ENCODE measurements at regions not wholly inside any gene's neighbourhood (a gene's known extent, or its start where the extent isn't known, plus 50 kb on each side); places are given as distances from the start of the nearest gene placed in this dataset.

GRCh38 chr7:53641091-53641490 lies 605.7 kb downstream of the POM121L12 start (continued):
- TF ChIP-seq ZBTB33 (IDR thresholded peaks at IDR 0.05; ENCODE audit: extremely low read depth, insufficient replicate concordance, low read length) (no peak), YY1 (IDR thresholded peaks at IDR 0.05; ENCODE audit: extremely low read depth, insufficient replicate concordance, low read depth, low read length) (no peak), POLR2A (IDR thresholded peaks at IDR 0.05; ENCODE audit: borderline replicate concordance, extremely low read depth, insufficient read depth, insufficient read length) (no peak)

DNA sequence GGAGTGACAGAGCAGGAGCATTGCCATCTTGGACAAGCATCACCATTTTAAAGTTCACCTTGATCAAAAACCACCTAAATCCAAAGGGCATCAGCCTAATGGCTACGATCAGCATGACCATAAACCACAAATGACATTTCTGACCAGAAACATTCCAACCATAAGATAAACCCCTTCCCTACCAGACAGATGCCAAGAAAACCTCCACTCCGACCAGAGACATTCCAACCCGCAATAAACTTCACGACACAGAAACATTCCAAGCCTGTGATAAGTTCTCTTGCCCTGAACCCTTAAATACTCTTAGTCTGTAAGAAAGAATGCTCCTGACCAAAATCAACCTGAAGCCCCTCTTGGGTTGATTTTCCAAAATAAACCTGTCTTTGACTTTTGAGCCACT lies 606.9 kb downstream of the POM121L12 start:
- intact Hi-C loops (cut with micrococcal nuclease), result no loop called here
- POLR2A ChIA-PET, result no interaction called here
- H3K36me3 ChIP-seq (ENCODE audit: control insufficient read depth in 1 of 2, insufficient read depth in 2 of 2, low read length in 2 of 2), result no peaks in the 10 kb centered on the region
- H3K9me3 ChIP-seq (ENCODE audit: control insufficient read depth in 1 of 2, insufficient read depth in 1 of 2, low read depth in 1 of 2, low read length in 2 of 2), result peaks cover 7 to 30% of the 10 kb centered on the region in 2 experiments; a peak in 2 of 4 replicates
- DNase-seq (ENCODE audit: low read depth, low spot score), result no peak
- no peak for TF ChIP-seq SIN3A (IDR thresholded peaks at IDR 0.05; ENCODE audit: low read depth)
- no peak for TF ChIP-seq CBX3 (IDR thresholded peaks at IDR 0.05; ENCODE audit: low read depth)
- TF ChIP-seq CEBPB (IDR thresholded peaks at IDR 0.05; ENCODE audit: low read depth), result no peak
- BruUV-seq (replicated peaks), result no TSS peak
- CTCF ChIA-PET, result no interaction called here
- no peak overlapping the region for H2AFZ ChIP-seq (ENCODE audit: low read depth, low read length, poor library complexity, severe bottlenecking)
- H3K4me1 ChIP-seq (ENCODE audit: control insufficient read depth in 1 of 2, insufficient read depth in 2 of 2, low read length in 2 of 2), result no peaks in the 10 kb centered on the region
- RAD21 ChIA-PET (ENCODE audit: low non-redundant PET in 1 of 2, low total read pairs in 2 of 2, uncharacterized antibody in 2 of 2, unreplicated experiment in 2 of 2), result no interaction called here
- H3K9ac ChIP-seq (ENCODE audit: low read length), result no peak overlapping the region
- no peak for ATAC-seq
- H3K79me2 ChIP-seq (ENCODE audit: insufficient read depth, low read length), result no peaks in the 10 kb centered on the region
- no peak overlapping the region for H3K4me3 ChIP-seq (replicated peaks in 1 of 2; ENCODE audit: low read depth in 1 of 2, low read length in 2 of 2)
- no peaks in the 10 kb centered on the region for H4K20me1 ChIP-seq (ENCODE audit: insufficient read depth)
- no peaks in the 10 kb centered on the region for H3K27me3 ChIP-seq (ENCODE audit: insufficient read depth, low read length)
- H3K4me2 ChIP-seq (ENCODE audit: low read length), result no peak overlapping the region
- no peak overlapping the region for H3K27ac ChIP-seq (ENCODE audit: low read depth, low read length)
- H3K9me2 ChIP-seq (ENCODE audit: insufficient read depth), result no peaks in the 10 kb centered on the region

- no peak overlapping the region for H2AFZ ChIP-seq (ENCODE audit: low read depth, low read length, poor library complexity, severe bottlenecking)
- DNase-seq (ENCODE audit: low read depth, low spot score) (no peak), ATAC-seq (no peak)
- POLR2A ChIA-PET, result no interaction called here
- H3K9me2 ChIP-seq (ENCODE audit: insufficient read depth), result no peaks in the 10 kb centered on the region
- H3K36me3 ChIP-seq (ENCODE audit: control insufficient read depth in 1 of 2, insufficient read depth in 2 of 2, low read length in 2 of 2), result no peaks in the 10 kb centered on the region
- no peak overlapping the region for H3K4me3 ChIP-seq (replicated peaks in 1 of 2; ENCODE audit: low read depth in 1 of 2, low read length in 2 of 2)
- no peaks in the 10 kb centered on the region for H3K79me2 ChIP-seq (ENCODE audit: insufficient read depth, low read length)
- H3K27me3 ChIP-seq (ENCODE audit: insufficient read depth, low read length), result no peaks in the 10 kb centered on the region
- H4K20me1 ChIP-seq (ENCODE audit: insufficient read depth), result no peaks in the 10 kb centered on the region
- H3K4me1 ChIP-seq (ENCODE audit: control insufficient read depth in 1 of 2, insufficient read depth in 2 of 2, low read length in 2 of 2), result no peaks in the 10 kb centered on the region
- no peak overlapping the region for H3K4me2 ChIP-seq (ENCODE audit: low read length)
- no peak overlapping the region for H3K9ac ChIP-seq (ENCODE audit: low read length)
- no peak for TF ChIP-seq POLR2A (IDR thresholded peaks at IDR 0.05; ENCODE audit: borderline replicate concordance, extremely low read depth, insufficient read depth, insufficient read length)
- TF ChIP-seq CEBPB (IDR thresholded peaks at IDR 0.05; ENCODE audit: low read depth), result no peak
- no peak for TF ChIP-seq EZH2phosphoT487 (IDR thresholded peaks at IDR 0.05; ENCODE audit: borderline replicate concordance)
- no peak for TF ChIP-seq EGR1 (IDR thresholded peaks at IDR 0.05; ENCODE audit: low read depth)
- CTCF ChIA-PET, result no interaction called here
- H3K27ac ChIP-seq (ENCODE audit: low read depth, low read length), result no peak overlapping the region
- BruUV-seq (replicated peaks), result no TSS peak
- RAD21 ChIA-PET (ENCODE audit: low non-redundant PET in 1 of 2, low total read pairs in 2 of 2, uncharacterized antibody in 2 of 2, unreplicated experiment in 2 of 2), result no interaction called here
- peaks cover 10 to 30% of the 10 kb centered on the region in 2 experiments; a peak in 2 of 4 replicates for H3K9me3 ChIP-seq (ENCODE audit: control insufficient read depth in 1 of 2, insufficient read depth in 1 of 2, low read depth in 1 of 2, low read length in 2 of 2)
- intact Hi-C loops (cut with micrococcal nuclease), result no loop called here
These were observed 607.4 kb downstream of the POM121L12 start for GRCh38 chr7:53642866-53643265.

Data from HCT116 (cell line).